GM23248 (cell line): ENCODE measurements at regions not wholly inside any gene's neighbourhood (a gene's known extent, or its start where the extent isn't known, plus 50 kb on each side); places are given as distances from the start of the nearest gene placed in this dataset.

Experiments
- EZH2 ChIP-seq: fragments of 200-600 bp; sonication (generic); IDR thresholded peaks from 2 replicates; pipeline ENCODE4 v1.6.1; 2018; ENCODE audit warnings: antibody characterized with exemption, mild to moderate bottlenecking; ENCODE audit not compliant: insufficient read depth, poor library complexity, severe bottlenecking
- EZH2phosphoT487 ChIP-seq: fragments of 200-600 bp; sonication (generic); IDR thresholded peaks from 2 replicates; pipeline ENCODE4 v1.6.1; 2018; ENCODE audit warnings: antibody characterized with exemption, moderate library complexity, mild to moderate bottlenecking, low read depth; ENCODE audit not compliant: insufficient read depth

DNA sequence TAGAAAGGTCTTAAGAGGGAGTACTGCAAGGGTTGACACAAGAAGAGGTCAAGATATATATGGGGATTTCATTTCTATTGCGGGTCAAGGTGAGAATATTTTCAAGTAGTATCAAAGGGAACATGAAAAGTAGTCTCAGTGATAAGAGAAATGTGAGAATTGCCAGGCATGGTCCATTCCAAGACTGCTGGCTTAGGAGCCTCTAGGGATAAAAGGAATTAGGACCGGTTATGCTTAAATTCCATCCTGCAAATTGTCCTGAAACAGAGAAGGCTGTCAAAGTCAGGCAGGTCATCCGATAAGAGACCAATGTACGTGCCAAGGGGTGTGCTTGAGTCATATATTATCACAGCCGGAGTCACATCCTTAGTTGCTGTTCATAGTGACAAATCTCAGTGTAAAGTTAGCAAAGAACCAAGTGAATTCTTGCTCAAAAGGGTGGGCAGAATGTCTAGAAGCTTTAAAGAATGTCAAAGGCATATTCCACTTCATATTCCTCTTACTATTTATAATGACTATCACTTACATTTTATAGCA lies 133.6 kb downstream of the CBLL2 start:
- no peak for TF ChIP-seq EZH2phosphoT487
- TF ChIP-seq EZH2 = no peak
